Posterior vena cava (tissue), 2 donors: ENCODE measurements at regions not wholly inside any gene's neighbourhood (a gene's known extent, or its start where the extent isn't known, plus 50 kb on each side); places are given as distances from the start of the nearest gene placed in this dataset.

ENCODE experiments used
- DNase-seq: peaks from one replicate; pipeline ENCODE4 v3.0.0-alpha.2; 2020; ENCODE audit warnings: low spot score
- intact Hi-C, 2 donors: fragments of 100-400 bp; cut with DNase I; formaldehyde crosslinking; loops; one replicate each; pipeline versions ENCODE4 v1.14.1 to v1.14.2; 2022 to 2023
- donor health status: DM: yes; HTN: yes; CAD: no.
- donor health status: DM: yes; HTN: yes; CAD: no.

DNA sequence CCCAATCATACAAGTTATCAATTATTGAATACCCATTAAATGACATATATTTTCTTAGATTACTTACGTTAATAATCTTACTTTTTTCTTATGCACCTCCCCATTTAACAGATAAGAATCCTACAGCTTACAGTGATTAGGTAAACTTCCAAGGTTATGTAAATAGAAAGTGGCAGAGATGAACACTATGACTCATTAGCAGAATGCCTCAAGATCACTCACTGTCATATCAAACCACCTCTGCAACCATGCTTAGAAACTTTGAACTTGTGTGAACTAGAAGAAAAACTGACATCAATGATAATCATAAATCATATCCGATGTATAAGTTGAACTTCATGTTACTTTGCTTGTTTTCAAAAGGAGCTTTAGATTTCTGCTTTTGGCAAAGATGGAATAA, 911.6 kb upstream of the ARPP21 start:
- intact Hi-C loops: no loop called here
- DNase-seq: no peak

DNA sequence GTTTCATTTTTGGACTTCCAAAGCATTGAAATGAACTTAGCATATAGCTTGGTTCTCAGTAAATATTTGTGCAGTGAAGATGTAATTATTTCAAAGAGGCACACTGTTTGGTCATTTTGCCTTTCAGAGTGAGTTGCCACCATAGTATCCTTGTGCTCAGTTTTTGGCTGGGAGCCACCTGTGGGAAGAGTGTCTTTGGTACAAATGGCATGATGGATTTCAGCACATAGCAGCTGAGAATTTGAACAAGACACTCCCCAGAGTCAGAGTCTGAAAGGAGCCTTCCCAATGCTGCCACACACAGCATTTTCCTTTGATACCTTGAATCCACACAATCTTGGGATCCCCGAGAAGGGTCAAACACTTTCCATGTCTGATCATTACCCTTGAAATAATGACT, 897.2 kb upstream of the ARPP21 start:
- intact Hi-C loops: no loop called here
- no peak for DNase-seq

DNA sequence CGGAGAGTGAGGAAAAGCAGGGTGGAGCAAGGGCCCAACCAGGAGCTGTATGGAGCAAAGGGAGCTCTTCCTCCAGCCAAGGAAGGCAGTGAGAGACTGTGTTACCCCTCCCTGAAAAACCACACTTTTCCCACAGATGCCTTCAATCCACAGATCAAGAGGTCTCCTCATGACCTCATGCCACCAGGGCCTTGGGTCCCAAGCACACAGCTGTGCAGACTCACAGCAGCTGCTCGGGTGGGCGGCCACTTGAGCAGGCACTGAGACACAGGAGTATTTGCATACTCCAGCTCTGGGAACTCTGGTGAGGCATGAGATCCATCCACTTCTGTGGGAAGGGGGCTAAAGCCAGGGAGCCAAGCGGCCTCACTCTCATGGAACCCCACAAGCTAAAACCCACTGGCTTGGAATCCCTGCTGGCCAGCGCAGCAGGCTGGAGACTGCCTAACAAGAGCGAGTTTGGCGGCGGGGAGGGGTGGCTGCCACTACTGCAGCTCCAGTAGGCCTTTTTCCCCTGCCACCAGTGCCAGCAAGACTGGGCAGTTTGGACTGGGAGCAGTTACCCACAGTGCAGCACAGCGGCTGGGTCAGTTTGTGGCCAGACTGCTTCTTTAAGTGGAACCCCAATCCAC, 880.6 kb upstream of the ARPP21 start:
- intact Hi-C loops: no loop called here
- DNase-seq: no peak

GRCh38 chr3:34777386-34777785, 861.9 kb upstream of the ARPP21 start:
- DNase-seq: no peak
- intact Hi-C loops: no loop called here

GRCh38 chr3:34779092-34779491, 860.2 kb upstream of the ARPP21 start:
- DNase-seq: no peak
- intact Hi-C loops: no loop called here

DNA sequence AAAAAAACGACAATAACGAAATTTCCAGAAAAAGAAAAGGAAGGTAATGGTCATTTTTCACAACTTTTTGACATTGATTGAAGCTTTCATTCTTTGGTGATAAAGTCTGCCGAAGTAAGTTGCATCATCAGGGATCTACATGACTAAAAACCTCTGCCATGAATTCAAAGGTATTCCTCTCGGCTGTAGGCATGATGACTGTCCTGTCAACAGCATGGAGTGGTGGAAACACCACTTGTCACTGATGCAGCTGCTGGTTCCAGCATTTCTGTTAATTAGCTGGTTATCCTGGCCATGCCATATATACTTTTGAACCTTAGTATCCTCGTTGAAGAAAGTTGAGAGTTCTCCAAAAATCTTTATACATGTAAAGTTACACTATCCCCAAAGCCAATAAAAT, 859.0 kb upstream of the ARPP21 start:
- DNase-seq: no peak
- intact Hi-C loops: no loop called here

- no peak for DNase-seq
- intact Hi-C loops: no loop called here
Measured at GRCh38 chr3:34780973-34781372, 858.4 kb upstream of the ARPP21 start.

GRCh38 chr3:34782871-34783270, 856.5 kb upstream of the ARPP21 start:
- intact Hi-C loops: no loop called here

GRCh38 chr3:34783876-34784275, 855.4 kb upstream of the ARPP21 start:
- intact Hi-C loops: no loop called here
- no peak for DNase-seq

More at GRCh38 chr3:34782871-34783270, 856.5 kb upstream of the ARPP21 start:
- no peak for DNase-seq

DNA sequence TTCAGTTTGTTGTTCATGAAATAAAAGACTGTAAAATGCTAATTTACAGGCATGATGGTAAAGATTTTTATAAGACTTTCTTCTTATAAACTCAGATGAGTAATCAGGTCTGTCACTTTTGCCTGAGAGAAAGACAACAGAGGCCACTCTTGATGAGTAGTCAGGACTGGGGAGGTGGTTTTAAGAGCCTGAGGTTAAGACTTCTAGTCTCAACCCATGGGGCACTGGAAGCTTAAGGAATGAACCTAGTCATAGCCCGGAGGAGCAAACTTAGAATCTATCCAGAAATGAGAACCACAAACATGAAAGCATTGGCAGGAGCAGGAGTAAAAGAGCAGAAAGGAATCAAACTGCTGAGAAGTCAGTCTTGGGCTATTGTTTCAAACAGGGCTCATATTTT, 846.3 kb upstream of the ARPP21 start:
- intact Hi-C loops: no loop called here

DNA sequence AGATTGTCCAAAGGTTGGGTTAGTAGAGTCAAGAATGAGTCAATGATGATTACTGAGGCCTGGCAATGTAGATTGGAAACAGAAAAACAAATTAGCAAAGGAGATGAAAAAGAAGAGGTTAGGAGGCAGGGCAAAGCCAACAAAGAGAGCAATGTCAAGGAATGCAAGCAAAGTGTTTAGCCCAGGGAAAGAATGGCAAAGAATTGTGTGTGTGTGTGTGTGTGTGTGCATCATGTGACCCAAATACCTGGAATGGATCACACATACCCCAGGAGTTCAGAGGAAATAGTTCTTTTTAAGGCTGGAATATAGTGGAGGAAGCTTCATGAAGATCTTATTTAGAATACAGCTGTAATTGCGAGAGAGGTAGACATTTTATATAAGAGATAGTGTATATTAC, 831.7 kb upstream of the ARPP21 start:
- intact Hi-C loops: no loop called here
- DNase-seq: no peak

More for the DNA sequence above, 846.3 kb upstream of the ARPP21 start:
- no peak for DNase-seq

GRCh38 chr3:34808287-34808686, 831.0 kb upstream of the ARPP21 start:
- intact Hi-C loops: no loop called here
- DNase-seq: no peak

- DNase-seq: no peak
- intact Hi-C loops: no loop called here
Measured at GRCh38 chr3:34828847-34829246, 810.5 kb upstream of the ARPP21 start.

DNA sequence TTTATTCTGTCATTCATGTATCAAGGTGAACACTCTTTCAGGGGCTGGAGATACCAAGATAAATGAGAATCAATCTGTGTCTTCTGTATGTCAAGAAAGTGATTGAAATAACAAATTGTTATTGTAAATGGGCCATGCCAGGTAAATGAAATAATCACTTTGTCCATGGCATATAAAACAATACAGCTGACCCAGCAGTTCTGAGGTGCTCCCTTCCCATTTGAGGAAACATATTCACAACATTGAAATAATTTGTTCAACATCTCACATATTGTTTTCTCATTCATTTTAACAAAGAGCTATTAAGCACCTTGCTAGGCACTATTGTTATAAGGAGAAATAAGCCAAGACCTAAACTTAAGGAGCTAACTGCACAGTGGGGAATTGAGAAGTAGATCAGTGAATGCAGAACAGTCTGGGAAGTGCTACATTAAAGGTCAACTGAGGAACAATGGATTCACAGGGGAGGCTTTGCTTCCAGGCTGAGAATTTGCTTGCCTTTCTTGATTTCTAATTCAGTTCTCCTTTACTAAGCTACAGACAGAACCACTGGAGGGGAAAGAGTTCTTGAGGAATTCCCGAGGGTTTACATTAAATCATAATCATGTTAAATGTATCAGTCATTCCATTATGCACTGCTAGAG, 806.3 kb upstream of the ARPP21 start:
- intact Hi-C loops: no loop called here
- DNase-seq: no peak

DNA sequence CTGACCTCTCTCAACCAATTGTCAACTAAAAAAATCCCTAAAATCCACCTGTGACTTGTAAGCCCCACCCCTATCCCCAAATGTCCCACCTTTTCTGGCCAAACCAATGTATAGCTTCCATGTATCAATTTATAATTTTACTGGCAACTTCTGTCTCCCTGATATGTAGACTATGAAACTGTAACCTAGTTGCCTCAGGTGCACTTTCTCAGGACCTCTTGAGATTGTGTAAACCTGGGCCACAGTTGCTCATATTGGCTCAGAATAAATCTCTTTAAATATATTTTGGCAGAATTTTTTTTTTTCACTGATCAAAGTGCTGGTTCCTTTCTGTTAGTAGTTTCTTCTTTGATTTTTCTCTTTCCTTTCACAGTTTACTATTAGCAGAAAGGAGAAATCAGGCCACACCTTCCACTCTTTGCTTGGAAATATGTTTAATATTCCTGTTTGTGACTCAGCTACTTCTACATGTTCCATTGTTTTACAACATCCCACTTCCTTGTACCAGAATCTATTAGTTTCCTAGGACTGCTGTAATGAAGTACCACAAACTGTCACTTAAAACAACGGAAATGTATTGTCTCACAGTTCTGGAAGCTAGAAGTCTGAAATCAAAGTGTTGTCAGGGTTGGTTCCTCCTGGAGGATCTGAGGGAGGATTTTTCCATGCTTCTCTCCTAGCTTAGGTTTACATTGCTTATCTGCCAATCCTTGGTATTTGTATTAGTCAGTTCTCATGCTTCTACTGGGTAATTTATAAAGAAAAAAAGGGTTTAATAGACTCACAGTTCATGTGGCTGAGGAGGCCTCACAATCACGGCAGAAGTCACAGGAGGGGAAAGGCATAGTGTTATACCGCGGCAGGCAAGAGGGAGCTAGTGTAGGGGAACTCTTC, 801.2 kb upstream of the ARPP21 start:
- DNase-seq: no peak
- intact Hi-C loops: loop anchor here in 1 of 2 donors (2.0 kb wide), 1 partner anchor 35 kb away; no protein-coding TSS in a partner anchor

- intact Hi-C loops: no loop called here
Measured at GRCh38 chr3:34842706-34843480, 796.4 kb upstream of the ARPP21 start.

DNA sequence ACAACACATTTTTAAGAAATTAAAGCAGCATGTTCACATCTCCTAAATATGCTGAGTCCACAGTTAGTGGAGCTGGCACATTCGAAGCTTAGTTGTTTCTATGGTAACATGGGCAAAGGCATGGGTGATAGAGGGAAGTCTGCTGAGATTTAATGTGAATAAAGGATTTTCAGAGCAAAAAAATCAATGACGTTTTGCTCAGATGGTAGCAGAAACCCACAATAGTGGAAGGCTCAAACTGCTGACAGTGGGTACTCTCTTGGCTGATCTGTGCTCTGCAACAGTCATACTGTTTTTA, 795.1 kb upstream of the ARPP21 start:
- intact Hi-C loops: no loop called here
- no peak for DNase-seq

More at GRCh38 chr3:34842706-34843480, 796.4 kb upstream of the ARPP21 start:
- no peak for DNase-seq

GRCh38 chr3:34851137-34851536, 788.2 kb upstream of the ARPP21 start:
- no peak for DNase-seq
- intact Hi-C loops: no loop called here

DNA sequence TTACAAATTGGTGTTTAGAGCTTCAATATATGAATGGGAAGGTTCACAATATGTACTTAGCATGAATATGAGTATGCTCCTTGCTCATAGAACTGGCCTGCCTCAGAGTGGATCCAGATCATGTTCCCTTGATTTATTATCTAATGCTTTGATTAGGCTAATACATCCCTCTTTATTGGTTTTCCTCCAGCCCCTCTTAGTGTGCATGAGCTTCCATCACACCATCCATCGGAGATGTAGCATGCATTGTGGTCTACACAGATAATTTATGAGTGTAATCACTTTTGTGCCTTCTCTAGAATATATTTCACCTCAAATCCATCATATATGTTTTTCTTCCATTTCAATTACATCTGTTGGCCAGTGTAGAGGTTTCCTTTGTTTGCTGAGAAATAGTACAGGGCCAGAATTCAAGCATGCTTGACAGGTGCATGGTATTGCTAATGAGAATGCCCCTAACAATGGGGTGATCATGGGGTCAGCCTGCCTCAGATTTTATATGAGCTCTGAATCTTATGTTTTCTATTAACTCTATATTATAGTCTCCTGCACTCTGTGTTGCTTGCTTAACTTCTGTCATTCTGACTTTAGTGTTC, 786.4 kb upstream of the ARPP21 start:
- intact Hi-C loops: no loop called here
- no peak for DNase-seq
